PC-9 (cell line): ENCODE measurements at regions not wholly inside any gene's neighbourhood (a gene's known extent, or its start where the extent isn't known, plus 50 kb on each side); places are given as distances from the start of the nearest gene placed in this dataset.

Experiments used
- BruUV-seq: library from RNA; stranded (reverse); fragments of 400-500 nt; replicated peaks from 2 replicates; lab custom pipeline; 2021; lab: Mats Ljungman, UMichigan
- CTCF ChIA-PET: fragments of 300-600 bp; sonication (Branson Sonifier 250); formaldehyde crosslinking; loops from one replicate; lab custom pipeline; 2022; ENCODE audit warnings: antibody characterized with exemption; lab: Charles Lee
- POLR2A ChIA-PET: fragments of 300-600 bp; sonication (Branson Sonifier 250); formaldehyde crosslinking; loops from one replicate; lab custom pipeline; 2022; ENCODE audit warnings: antibody characterized with exemption; ENCODE audit not compliant: unreplicated experiment; lab: Charles Lee
- DNase-seq, 2 experiments: peaks; one replicate each; pipeline versions ENCODE4 v3.0.0 to v3.0.0-alpha.2; 2015 to 2022; ENCODE audit warnings: mixed read lengths in 1 of 2
- H2AFZ ChIP-seq: fragments of 200-600 bp; sonication (generic); 2 replicates; pipeline ENCODE4 v1.8.1; 2017; ENCODE audit warnings: antibody characterized with exemption
- H3F3A ChIP-seq: fragments of 200-600 bp; sonication (generic); 2 replicates; pipeline ENCODE4 v1.8.1; 2017; ENCODE audit warnings: antibody characterized with exemption, mild to moderate bottlenecking, low read depth; ENCODE audit not compliant: insufficient read depth
- H3K27ac ChIP-seq: fragments of 200-600 bp; sonication (generic); 2 replicates; pipeline ENCODE4 v1.6.1; 2016; ENCODE audit warnings: mixed run types
- H3K27me3 ChIP-seq: fragments of 200-600 bp; sonication (generic); 2 replicates; pipeline ENCODE4 v1.6.1; 2016; ENCODE audit warnings: low read depth, mixed run types; ENCODE audit not compliant: insufficient read depth
- H3K36me3 ChIP-seq: fragments of 200-600 bp; sonication (generic); 2 replicates; pipeline ENCODE4 v1.6.1; 2016; ENCODE audit warnings: low read depth, mixed run types
- H3K4me1 ChIP-seq: fragments of 200-600 bp; sonication (generic); replicated peaks from 2 replicates; pipeline ENCODE4 v1.6.1; 2016; ENCODE audit warnings: mixed run types; ENCODE audit not compliant: insufficient read depth
- H3K4me2 ChIP-seq: fragments of 200-600 bp; sonication (generic); 2 replicates; pipeline ENCODE4 v1.6.1; 2017; ENCODE audit warnings: mixed run types
- H3K4me3 ChIP-seq: fragments of 200-600 bp; sonication (generic); 2 replicates; pipeline ENCODE4 v1.6.1; 2016; ENCODE audit warnings: mixed run types
- H3K79me2 ChIP-seq: fragments of 200-600 bp; sonication (generic); 2 replicates; pipeline ENCODE4 v1.6.1; 2017; ENCODE audit warnings: low read depth, mixed run types
- H3K9me2 ChIP-seq: fragments of 200-600 bp; sonication (generic); 2 replicates; pipeline ENCODE4 v1.8.1; 2017; ENCODE audit warnings: mild to moderate bottlenecking; ENCODE audit not compliant: insufficient read depth
- H3K9me3 ChIP-seq: fragments of 200-600 bp; sonication (generic); 2 replicates; pipeline ENCODE4 v1.8.1; 2016; ENCODE audit warnings: low read depth; ENCODE audit not compliant: insufficient read depth
- H4K20me1 ChIP-seq: fragments of 200-600 bp; sonication (generic); 2 replicates; pipeline ENCODE4 v1.8.1; 2017; ENCODE audit not compliant: insufficient read depth
- CTCF ChIP-seq: fragments of 200-600 bp; sonication (generic); conservative IDR thresholded peaks from 2 replicates; pipeline ENCODE4 v1.6.1; 2017; ENCODE audit warnings: mixed run types, antibody characterized with exemption, mild to moderate bottlenecking, moderate library complexity
- EZH2 ChIP-seq: fragments of 200-600 bp; sonication (generic); IDR thresholded peaks from 2 replicates; pipeline ENCODE4 v1.8.0; 2017; ENCODE audit warnings: antibody characterized with exemption, low read depth
- intact Hi-C: fragments of 100-400 bp; cut with micrococcal nuclease; formaldehyde crosslinking; loops from one replicate; pipeline ENCODE4 v1.10.0; 2022; ENCODE audit not compliant: unreplicated experiment

GRCh38 chr12:28709986-28710685 lies 438.9 kb upstream of the FAR2 start:
- ChIA-PET CTCF (no interaction called here), POLR2A (no interaction called here)
- Histone ChIP-seq H3K9me3 (no peaks in the 10 kb centered on the region), H3K27me3 (no peaks in the 10 kb centered on the region), H2AFZ (no peak overlapping the region), H3K27ac (no peak overlapping the region), H3K79me2 (no peaks in the 10 kb centered on the region), H3K4me2 (no peak overlapping the region), H4K20me1 (no peaks in the 10 kb centered on the region), H3K4me1 (no peaks in the 10 kb centered on the region), H3K9me2 (0 out of 2 replicates have a peak, but pooled peaks cover 6% of the 10 kb centered on the region), H3K4me3 (no peak overlapping the region), H3F3A (no peaks in the 10 kb centered on the region), H3K36me3 (no peaks in the 10 kb centered on the region)
- no peak for TF ChIP-seq EZH2
- TF ChIP-seq CTCF: no peak
- DNase-seq: no peak
- intact Hi-C loops: no loop called here
- no TSS peak for BruUV-seq

- CTCF ChIA-PET: no interaction called here
- Histone ChIP-seq H3K4me1 (no peaks in the 10 kb centered on the region), H3K27ac (no peak overlapping the region), H2AFZ (no peak overlapping the region), H3K79me2 (no peaks in the 10 kb centered on the region), H3K4me3 (no peak overlapping the region), H3K4me2 (no peak overlapping the region), H3K27me3 (no peaks in the 10 kb centered on the region), H3K36me3 (no peaks in the 10 kb centered on the region), H3F3A (no peaks in the 10 kb centered on the region), H3K9me3 (no peaks in the 10 kb centered on the region), H3K9me2 (0 out of 2 replicates have a peak, but pooled peaks cover 6% of the 10 kb centered on the region), H4K20me1 (no peaks in the 10 kb centered on the region)
- TF ChIP-seq CTCF: no peak
- TF ChIP-seq EZH2: no peak
- intact Hi-C loops: no loop called here
- POLR2A ChIA-PET: no interaction called here
- no TSS peak for BruUV-seq
- DNase-seq: no peak
Observed at GRCh38 chr12:28710882-28711281, 438.2 kb upstream of the FAR2 start.

- no peak overlapping the region for H3K4me2 ChIP-seq
- H3K27me3 ChIP-seq: no peaks in the 10 kb centered on the region
- no peak for DNase-seq
- TF ChIP-seq CTCF (no peak), EZH2 (no peak)
- no peaks in the 10 kb centered on the region for H3K36me3 ChIP-seq
- no peaks in the 10 kb centered on the region for H3K4me1 ChIP-seq
- CTCF ChIA-PET: no interaction called here
- POLR2A ChIA-PET: no interaction called here
- H3F3A ChIP-seq: no peaks in the 10 kb centered on the region
- H2AFZ ChIP-seq: no peak overlapping the region
- H3K4me3 ChIP-seq: no peak overlapping the region
- H3K27ac ChIP-seq: no peak overlapping the region
- H3K9me3 ChIP-seq: no peaks in the 10 kb centered on the region
- intact Hi-C loops: no loop called here
- no peaks in the 10 kb centered on the region for H4K20me1 ChIP-seq
- no TSS peak for BruUV-seq
- no peaks in the 10 kb centered on the region for H3K79me2 ChIP-seq
- H3K9me2 ChIP-seq: 0 out of 2 replicates have a peak, but pooled peaks cover 6% of the 10 kb centered on the region
Observed at GRCh38 chr12:28711421-28711820, 437.7 kb upstream of the FAR2 start.
